Choroid plexus epithelial cell (primary cell): ENCODE measurements at regions not wholly inside any gene's neighbourhood (a gene's known extent, or its start where the extent isn't known, plus 50 kb on each side); places are given as distances from the start of the nearest gene placed in this dataset.

Experiments
- DNase-seq: peaks from one replicate; pipeline ENCODE4 v3.0.0-alpha.2; 2010; ENCODE audit warnings: low read depth
- H3K4me3 ChIP-seq: 2 replicates; pipeline ENCODE4 v1.5.1; 2011; ENCODE audit warnings: low read depth, mild to moderate bottlenecking, control low read depth, low read length, moderate library complexity
- TF ChIP-seq, protein P1 (sequence below): conservative IDR thresholded peaks from 2 replicates; pipeline ENCODE4 v1.5.1; 2011; ENCODE audit warnings: low read depth, mild to moderate bottlenecking, control low read depth, inconsistent platforms, low read length, moderate library complexity

DNA sequence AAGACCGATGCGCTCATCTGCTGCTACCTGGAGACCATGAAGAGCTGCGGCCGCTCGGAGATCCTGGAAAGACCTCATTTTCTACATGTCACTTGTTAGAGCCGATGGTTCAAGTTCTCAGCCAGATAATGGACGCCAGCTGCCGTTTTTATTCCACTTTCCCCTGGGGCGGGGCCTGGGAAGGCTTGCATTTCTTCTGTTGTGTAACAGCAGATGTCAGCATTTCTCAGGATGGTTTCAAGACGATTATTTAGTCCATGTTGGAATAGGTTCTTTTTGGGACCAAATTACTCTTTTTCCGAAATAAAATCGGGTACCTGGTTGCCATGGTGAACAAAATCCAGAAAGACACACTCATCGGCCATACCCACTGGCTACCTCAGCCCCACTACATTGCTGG, 1418.3 kb downstream of the CDH11 start:
- no peak overlapping the region for H3K4me3 ChIP-seq
- TF ChIP-seq, protein P1, sequence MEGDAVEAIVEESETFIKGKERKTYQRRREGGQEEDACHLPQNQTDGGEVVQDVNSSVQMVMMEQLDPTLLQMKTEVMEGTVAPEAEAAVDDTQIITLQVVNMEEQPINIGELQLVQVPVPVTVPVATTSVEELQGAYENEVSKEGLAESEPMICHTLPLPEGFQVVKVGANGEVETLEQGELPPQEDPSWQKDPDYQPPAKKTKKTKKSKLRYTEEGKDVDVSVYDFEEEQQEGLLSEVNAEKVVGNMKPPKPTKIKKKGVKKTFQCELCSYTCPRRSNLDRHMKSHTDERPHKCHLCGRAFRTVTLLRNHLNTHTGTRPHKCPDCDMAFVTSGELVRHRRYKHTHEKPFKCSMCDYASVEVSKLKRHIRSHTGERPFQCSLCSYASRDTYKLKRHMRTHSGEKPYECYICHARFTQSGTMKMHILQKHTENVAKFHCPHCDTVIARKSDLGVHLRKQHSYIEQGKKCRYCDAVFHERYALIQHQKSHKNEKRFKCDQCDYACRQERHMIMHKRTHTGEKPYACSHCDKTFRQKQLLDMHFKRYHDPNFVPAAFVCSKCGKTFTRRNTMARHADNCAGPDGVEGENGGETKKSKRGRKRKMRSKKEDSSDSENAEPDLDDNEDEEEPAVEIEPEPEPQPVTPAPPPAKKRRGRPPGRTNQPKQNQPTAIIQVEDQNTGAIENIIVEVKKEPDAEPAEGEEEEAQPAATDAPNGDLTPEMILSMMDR: no peak
- no peak for DNase-seq

DNA sequence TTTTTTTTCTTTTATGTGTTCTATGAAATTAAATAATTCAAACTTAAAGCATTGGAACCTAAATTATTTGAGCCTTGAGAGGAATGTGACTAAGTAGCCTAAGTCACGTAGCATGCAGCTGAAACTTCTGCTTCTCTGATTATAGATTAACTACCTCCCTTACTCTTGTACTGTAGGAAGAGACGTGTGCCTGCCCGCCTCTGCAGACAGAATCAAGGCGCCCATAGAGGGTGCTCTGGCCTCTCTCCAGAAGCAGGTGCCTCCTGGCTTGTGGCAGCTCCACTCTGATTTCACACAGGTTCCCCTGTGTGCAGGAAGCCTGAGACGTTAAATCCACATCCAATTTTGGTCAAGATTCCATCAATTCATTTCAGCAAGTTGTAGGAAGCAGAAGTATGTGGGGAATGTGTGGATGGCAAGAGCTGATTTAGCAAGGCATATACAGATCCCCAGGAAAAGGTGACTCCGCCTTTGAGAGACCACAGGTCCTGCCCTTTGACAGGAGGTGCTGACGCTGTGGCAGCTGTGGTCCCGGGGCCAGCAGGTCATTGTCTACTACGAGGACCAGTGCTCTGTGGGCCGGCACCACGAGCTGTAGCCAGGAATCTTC, 1418.8 kb downstream of the CDH11 start:
- TF ChIP-seq, protein P1: no peak
- no peak for DNase-seq
- H3K4me3 ChIP-seq: no peak overlapping the region

GRCh38 chr16:63697736-63698135, 1424.1 kb downstream of the CDH11 start:
- DNase-seq: no peak
- no peak overlapping the region for H3K4me3 ChIP-seq
- TF ChIP-seq, protein P1: no peak

DNA sequence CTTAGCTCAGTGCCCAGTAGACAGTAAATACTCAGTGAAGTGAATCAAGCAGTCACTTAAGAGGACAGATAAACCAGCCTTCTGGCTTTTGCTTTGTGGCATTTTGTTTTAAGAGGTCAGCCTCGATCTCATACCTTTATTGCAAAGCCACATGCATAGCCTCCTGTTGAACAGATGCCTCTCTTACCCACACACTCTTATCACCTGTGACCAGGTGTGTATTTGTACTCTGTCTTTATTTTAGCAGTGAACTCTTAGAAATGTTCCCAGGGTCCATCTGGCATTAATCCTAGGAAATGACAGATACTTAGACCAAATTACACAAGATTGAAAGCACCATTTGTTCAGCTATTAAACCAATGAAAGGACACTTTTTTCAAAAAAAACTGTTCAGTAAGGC, 1426.5 kb downstream of the CDH11 start:
- TF ChIP-seq, protein P1: no peak
- no peak overlapping the region for H3K4me3 ChIP-seq
- DNase-seq: no peak

DNA sequence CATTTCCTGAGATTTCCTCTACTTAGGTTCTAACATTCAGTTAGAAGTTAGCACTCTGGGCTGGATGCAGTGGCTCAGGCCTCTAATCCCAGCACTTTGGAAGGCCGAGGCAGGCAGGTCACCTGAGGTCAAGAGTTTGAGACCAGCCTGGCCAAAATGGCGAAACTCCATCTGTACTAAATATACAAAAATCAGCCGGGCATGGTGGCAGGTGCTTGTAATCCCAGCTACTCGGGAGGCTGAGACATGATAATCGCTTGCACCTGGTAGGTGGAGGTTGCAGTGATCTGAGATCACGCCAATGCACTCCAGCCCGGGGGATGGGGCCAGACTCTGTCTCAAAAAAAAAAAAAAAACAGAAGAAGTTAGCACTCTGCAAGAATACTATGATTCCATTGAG, 1430.9 kb downstream of the CDH11 start:
- no peak for DNase-seq
- H3K4me3 ChIP-seq: no peak overlapping the region
- TF ChIP-seq, protein P1: no peak

DNA sequence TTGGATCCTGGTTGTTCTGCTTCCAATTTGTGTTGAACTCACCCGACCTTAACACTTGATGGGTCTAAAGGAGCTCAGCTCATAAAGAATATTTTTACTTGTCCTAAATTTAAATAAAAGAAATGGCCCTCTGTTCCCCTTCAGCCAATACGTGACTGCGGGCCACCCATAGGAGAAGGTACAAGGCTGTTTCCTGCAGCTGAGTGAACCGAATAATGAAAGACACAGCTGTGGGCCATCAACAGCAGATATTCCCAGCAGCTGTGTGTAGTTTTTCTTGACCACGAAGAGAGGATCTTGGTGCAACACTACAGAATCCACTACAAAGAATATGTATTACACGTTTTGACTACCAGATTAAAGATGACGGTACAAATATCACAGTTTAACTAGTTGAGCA, 1431.6 kb downstream of the CDH11 start:
- TF ChIP-seq, protein P1: no peak
- no peak for DNase-seq
- H3K4me3 ChIP-seq: no peak overlapping the region

DNA sequence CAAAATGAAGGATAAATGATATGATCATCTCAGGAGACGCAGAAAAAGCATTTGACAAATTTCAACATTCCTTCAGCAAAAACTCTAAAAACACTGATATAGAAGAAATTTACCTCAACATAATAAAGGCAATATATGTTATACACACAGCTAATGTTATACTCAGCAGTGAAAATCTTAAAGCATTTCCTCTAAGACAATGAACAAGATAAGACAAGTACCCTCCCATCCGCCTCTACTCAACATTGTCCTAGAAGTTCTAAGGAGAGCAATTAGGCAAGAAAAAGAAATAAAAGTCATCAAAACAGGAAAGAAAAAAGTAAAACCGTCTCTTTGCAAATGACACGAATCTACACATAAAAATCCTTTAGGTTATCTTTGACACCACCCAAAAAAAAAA, 1432.8 kb downstream of the CDH11 start:
- no peak overlapping the region for H3K4me3 ChIP-seq
- no peak for DNase-seq
- TF ChIP-seq, protein P1: no peak
